CD4-positive, CD25-positive, alpha-beta regulatory T cell (primary cell): ENCODE measurements at regions not wholly inside any gene's neighbourhood (a gene's known extent, or its start where the extent isn't known, plus 50 kb on each side); places are given as distances from the start of the nearest gene placed in this dataset.

Experiments
- ATAC-seq, 2 donors: fragments of 150-1000 bp; cut with Tn5 transposase; one replicate each; pipeline ENCODE4 v1.10.0; 2021; ENCODE audit warnings: low read depth in 2 of 2, moderate number of reproducible peaks in 2 of 2, moderate library complexity in 1 of 2
- DNase-seq, 3 donors: peaks; one replicate each; pipeline versions ENCODE4 v3.0.0 to v3.0.0-alpha.2; 2012 to 2022; ENCODE audit warnings: mixed read lengths in 1 of 3
- H3K27ac ChIP-seq: one replicate; pipeline ENCODE4 v1.7.0; 2013; ENCODE audit warnings: mild to moderate bottlenecking, low read length; ENCODE audit not compliant: insufficient read depth, poor library complexity, severe bottlenecking
- H3K27me3 ChIP-seq: one replicate; pipeline ENCODE4 v1.7.0; 2013; ENCODE audit warnings: low read length; ENCODE audit not compliant: control insufficient read depth, insufficient read depth
- H3K36me3 ChIP-seq: one replicate; pipeline ENCODE4 v1.7.0; 2013; ENCODE audit warnings: mild to moderate bottlenecking, low read length, moderate library complexity; ENCODE audit not compliant: control insufficient read depth, insufficient read depth
- H3K4me1 ChIP-seq: 2 replicates; pipeline ENCODE4 v1.7.0; 2013; ENCODE audit warnings: mild to moderate bottlenecking, low read length; ENCODE audit not compliant: insufficient read depth, control insufficient read depth, poor library complexity, severe bottlenecking
- H3K4me3 ChIP-seq: one replicate; pipeline ENCODE4 v1.7.0; 2013; ENCODE audit warnings: low read depth, mild to moderate bottlenecking, low read length, moderate library complexity
- H3K9me3 ChIP-seq, 2 experiments: 1 replicate in 1 of 2; 2 replicates in 1 of 2; pipeline ENCODE4 v1.7.0; 2013; ENCODE audit warnings: low read length in 2 of 2, mild to moderate bottlenecking in 1 of 2, moderate library complexity in 1 of 2; ENCODE audit not compliant: control insufficient read depth in 2 of 2
- H3K27ac Mint-ChIP-seq, 3 donors: one replicate each; pipeline ENCODE4 v1.8.0; 2020 to 2022; ENCODE audit warnings: mild to moderate bottlenecking in 3 of 3, mixed read lengths in 3 of 3, moderate library complexity in 2 of 3
- H3K27me3 Mint-ChIP-seq: one replicate; pipeline ENCODE4 v1.8.0; 2022; ENCODE audit warnings: mild to moderate bottlenecking, mixed read lengths
- H3K36me3 Mint-ChIP-seq: one replicate; pipeline ENCODE4 v1.8.0; 2020; ENCODE audit warnings: mixed read lengths
- H3K4me1 Mint-ChIP-seq, 4 donors: one replicate each; pipeline ENCODE4 v1.8.0; 2020 to 2022; ENCODE audit warnings: mixed read lengths in 4 of 4, mild to moderate bottlenecking in 1 of 4
- H3K4me3 Mint-ChIP-seq, 4 donors: one replicate each; pipeline ENCODE4 v1.8.0; 2020 to 2022; ENCODE audit warnings: mild to moderate bottlenecking in 4 of 4, mixed read lengths in 4 of 4, moderate library complexity in 3 of 4
- H3K9me3 Mint-ChIP-seq, 7 donors: one replicate each; pipeline ENCODE4 v1.8.0; 2020 to 2022; ENCODE audit warnings: mixed read lengths in 7 of 7, mild to moderate bottlenecking in 3 of 7, moderate library complexity in 2 of 7

- no peak overlapping the region for H3K4me3 ChIP-seq
- Mint-ChIP-seq H3K27me3 (no peaks in the 10 kb centered on the region), H3K36me3 (no peaks in the 10 kb centered on the region), H3K4me1 (no peaks in the 10 kb centered on the region), H3K27ac (no peak overlapping the region), H3K4me3 (no peak overlapping the region), H3K9me3 (peaks cover 0 to 8% (median 4%) of the 10 kb centered on the region in 7 donors)
- H3K4me1 ChIP-seq = no peaks in the 10 kb centered on the region
- H3K36me3 ChIP-seq = no peaks in the 10 kb centered on the region
- ATAC-seq (no peak), DNase-seq (no peak)
- H3K27ac ChIP-seq = no peak overlapping the region
- no peaks in the 10 kb centered on the region for H3K9me3 ChIP-seq
- H3K27me3 ChIP-seq = no peaks in the 10 kb centered on the region
These were observed 452.3 kb upstream of the MDGA2 start for GRCh38 chr14:48127674-48128073.

- H3K9me3 Mint-ChIP-seq = peaks cover 0 to 9% (median 4%) of the 10 kb centered on the region in 7 donors
- no peaks in the 10 kb centered on the region for H3K4me1 Mint-ChIP-seq
- no peaks in the 10 kb centered on the region for H3K9me3 ChIP-seq
These were observed 450.2 kb upstream of the MDGA2 start for GRCh38 chr14:48125654-48126053.

GRCh38 chr14:48113713-48114112 lies 438.3 kb upstream of the MDGA2 start:
- no peak for ATAC-seq

More at GRCh38 chr14:48125654-48126053, 450.2 kb upstream of the MDGA2 start:
- H3K4me1 ChIP-seq = no peaks in the 10 kb centered on the region
- Mint-ChIP-seq H3K27me3 (no peaks in the 10 kb centered on the region), H3K4me3 (no peak overlapping the region), H3K36me3 (no peaks in the 10 kb centered on the region), H3K27ac (no peak overlapping the region)
- no peaks in the 10 kb centered on the region for H3K27me3 ChIP-seq
- ATAC-seq (no peak), DNase-seq (no peak)
- no peaks in the 10 kb centered on the region for H3K36me3 ChIP-seq
- H3K27ac ChIP-seq = no peak overlapping the region
- H3K4me3 ChIP-seq = no peak overlapping the region

GRCh38 chr14:48111151-48111550 lies 435.7 kb upstream of the MDGA2 start:
- no peak overlapping the region for H3K4me3 ChIP-seq
- Mint-ChIP-seq H3K27me3 (no peaks in the 10 kb centered on the region), H3K4me3 (no peak overlapping the region), H3K27ac (no peak overlapping the region), H3K36me3 (no peaks in the 10 kb centered on the region), H3K9me3 (peaks cover 0 to 11% (median 5%) of the 10 kb centered on the region in 7 donors), H3K4me1 (no peaks in the 10 kb centered on the region)
- DNase-seq (no peak), ATAC-seq (no peak)
- H3K27ac ChIP-seq = no peak overlapping the region
- H3K27me3 ChIP-seq = no peaks in the 10 kb centered on the region
- no peaks in the 10 kb centered on the region for H3K4me1 ChIP-seq
- H3K9me3 ChIP-seq = peaks cover 0 to 4% of the 10 kb centered on the region in 2 experiments
- H3K36me3 ChIP-seq = no peaks in the 10 kb centered on the region

More at GRCh38 chr14:48113713-48114112, 438.3 kb upstream of the MDGA2 start:
- peaks cover 0 to 4% of the 10 kb centered on the region in 2 experiments for H3K9me3 ChIP-seq
- H3K36me3 ChIP-seq = no peaks in the 10 kb centered on the region
- H3K27ac ChIP-seq = no peak overlapping the region
- Mint-ChIP-seq H3K9me3 (peaks cover 0 to 17% (median 5%) of the 10 kb centered on the region in 7 donors), H3K27ac (no peak overlapping the region), H3K36me3 (no peaks in the 10 kb centered on the region), H3K27me3 (no peaks in the 10 kb centered on the region), H3K4me3 (no peak overlapping the region), H3K4me1 (no peaks in the 10 kb centered on the region)
- no peak for DNase-seq
- no peaks in the 10 kb centered on the region for H3K27me3 ChIP-seq
- no peak overlapping the region for H3K4me3 ChIP-seq
- no peaks in the 10 kb centered on the region for H3K4me1 ChIP-seq

GRCh38 chr14:48107646-48108045 lies 432.2 kb upstream of the MDGA2 start:
- Histone ChIP-seq H3K36me3 (no peaks in the 10 kb centered on the region), H3K9me3 (no peaks in the 10 kb centered on the region), H3K27ac (no peak overlapping the region), H3K4me1 (no peaks in the 10 kb centered on the region), H3K4me3 (no peak overlapping the region), H3K27me3 (no peaks in the 10 kb centered on the region)
- DNase-seq = no peak
- Mint-ChIP-seq H3K4me3 (no peak overlapping the region), H3K36me3 (no peaks in the 10 kb centered on the region), H3K9me3 (peaks cover 0 to 15% (median 7%) of the 10 kb centered on the region in 7 donors), H3K4me1 (no peaks in the 10 kb centered on the region), H3K27ac (no peak overlapping the region), H3K27me3 (no peaks in the 10 kb centered on the region)
- ATAC-seq = no peak

GRCh38 chr14:48096897-48097296 lies 421.5 kb upstream of the MDGA2 start:
- peaks cover under 1 to 2% of the 10 kb centered on the region in 2 experiments for H3K9me3 ChIP-seq
- Mint-ChIP-seq H3K9me3 (peaks cover 0 to 19% (median 6%) of the 10 kb centered on the region in 7 donors), H3K36me3 (no peaks in the 10 kb centered on the region), H3K27ac (no peak overlapping the region), H3K4me3 (no peak overlapping the region), H3K27me3 (no peaks in the 10 kb centered on the region), H3K4me1 (no peaks in the 10 kb centered on the region)
- no peaks in the 10 kb centered on the region for H3K4me1 ChIP-seq
- DNase-seq (no peak), ATAC-seq (no peak)
- no peak overlapping the region for H3K4me3 ChIP-seq
- no peaks in the 10 kb centered on the region for H3K27me3 ChIP-seq
- no peaks in the 10 kb centered on the region for H3K36me3 ChIP-seq
- no peak overlapping the region for H3K27ac ChIP-seq

GRCh38 chr14:48086516-48086915 lies 411.1 kb upstream of the MDGA2 start:
- ATAC-seq (no peak), DNase-seq (no peak)
- H3K36me3 Mint-ChIP-seq = no peaks in the 10 kb centered on the region
- H3K9me3 Mint-ChIP-seq = peaks cover 0 to 21% (median 6%) of the 10 kb centered on the region in 7 donors
- no peaks in the 10 kb centered on the region for H3K9me3 ChIP-seq
- no peaks in the 10 kb centered on the region for H3K27me3 Mint-ChIP-seq
- no peaks in the 10 kb centered on the region for H3K4me1 Mint-ChIP-seq
- no peak overlapping the region for H3K4me3 Mint-ChIP-seq
- no peaks in the 10 kb centered on the region for H3K36me3 ChIP-seq
- H3K4me1 ChIP-seq = no peaks in the 10 kb centered on the region
- H3K27ac ChIP-seq = no peak overlapping the region
- no peaks in the 10 kb centered on the region for H3K27me3 ChIP-seq
- no peak overlapping the region for H3K4me3 ChIP-seq
- no peak overlapping the region for H3K27ac Mint-ChIP-seq

- Mint-ChIP-seq H3K27ac (no peak overlapping the region), H3K27me3 (no peaks in the 10 kb centered on the region), H3K36me3 (no peaks in the 10 kb centered on the region), H3K4me1 (no peaks in the 10 kb centered on the region), H3K4me3 (no peak overlapping the region), H3K9me3 (peaks cover 0 to 24% (median 9%) of the 10 kb centered on the region in 7 donors)
- DNase-seq = no peak
- Histone ChIP-seq H3K9me3 (no peaks in the 10 kb centered on the region), H3K27ac (no peak overlapping the region), H3K4me1 (no peaks in the 10 kb centered on the region), H3K27me3 (no peaks in the 10 kb centered on the region), H3K4me3 (no peak overlapping the region), H3K36me3 (no peaks in the 10 kb centered on the region)
- no peak for ATAC-seq
These were observed 400.1 kb upstream of the MDGA2 start for GRCh38 chr14:48075487-48075886.
